Hepatocyte (in vitro differentiated cells): ENCODE measurements at regions not wholly inside any gene's neighbourhood (a gene's known extent, or its start where the extent isn't known, plus 50 kb on each side); places are given as distances from the start of the nearest gene placed in this dataset.
"Not testable (repeated sequence)": the region's sequence is repeated elsewhere in the genome, so short reads cannot be mapped to it uniquely, and the experiment has no call there.

ENCODE experiments used
- DNase-seq: peaks from one replicate; pipeline ENCODE4 v3.0.0-alpha.2; 2016; ENCODE audit warnings: low spot score
- H2AFZ ChIP-seq: fragments of 200-600 bp; sonication (generic); 2 replicates; pipeline ENCODE4 v1.6.0; 2016; ENCODE audit warnings: antibody characterized with exemption, mild to moderate bottlenecking
- H3K27ac ChIP-seq: fragments of 200-600 bp; sonication (generic); 2 replicates; pipeline ENCODE4 v1.5.1; 2016; ENCODE audit warnings: mild to moderate bottlenecking
- H3K27me3 ChIP-seq: fragments of 200-600 bp; sonication (generic); 2 replicates; pipeline ENCODE4 v1.6.1; 2016
- H3K36me3 ChIP-seq: fragments of 200-600 bp; sonication (generic); replicated peaks from 2 replicates; pipeline ENCODE4 v1.5.1; 2016; ENCODE audit warnings: low read depth; ENCODE audit not compliant: insufficient read depth
- H3K4me1 ChIP-seq: fragments of 200-600 bp; sonication (generic); 2 replicates; pipeline ENCODE4 v1.5.1; 2016; ENCODE audit warnings: mild to moderate bottlenecking, moderate library complexity; ENCODE audit not compliant: insufficient read depth
- H3K4me2 ChIP-seq: fragments of 200-600 bp; sonication (generic); 2 replicates; pipeline ENCODE4 v1.6.0; 2016
- H3K4me3 ChIP-seq: fragments of 200-600 bp; sonication (generic); 2 replicates; pipeline ENCODE4 v1.5.1; 2016; ENCODE audit warnings: mild to moderate bottlenecking
- H3K79me2 ChIP-seq: fragments of 200-600 bp; sonication (generic); 2 replicates; pipeline ENCODE4 v1.6.0; 2017; ENCODE audit warnings: mild to moderate bottlenecking
- H3K9me2 ChIP-seq: fragments of 200-600 bp; sonication (generic); replicated peaks from 2 replicates; pipeline ENCODE4 v1.6.0; 2017; ENCODE audit warnings: mild to moderate bottlenecking; ENCODE audit not compliant: insufficient read depth
- H3K9me3 ChIP-seq: fragments of 200-600 bp; sonication (generic); 2 replicates; pipeline ENCODE4 v1.5.1; 2016; ENCODE audit warnings: low read depth, mild to moderate bottlenecking
- H4K20me1 ChIP-seq: fragments of 200-600 bp; sonication (generic); 2 replicates; pipeline ENCODE4 v1.6.0; 2016; ENCODE audit warnings: mild to moderate bottlenecking; ENCODE audit not compliant: insufficient read depth, poor library complexity, severe bottlenecking
- EZH2 ChIP-seq: fragments of 200-600 bp; sonication (generic); IDR thresholded peaks from 2 replicates; pipeline ENCODE4 v1.6.1; 2016; ENCODE audit warnings: antibody characterized with exemption, mild to moderate bottlenecking, borderline replicate concordance
- EZH2phosphoT487 ChIP-seq: fragments of 200-600 bp; sonication (generic); IDR thresholded peaks from one replicate; pipeline ENCODE4 v1.6.1; 2018; ENCODE audit warnings: antibody characterized with exemption, mild to moderate bottlenecking, low read depth, moderate library complexity; ENCODE audit not compliant: unreplicated experiment, severe bottlenecking
- WGBS: methylation state at CpG from one replicate; pipeline ENCODE4 v1.1.6; 2016; ENCODE audit warnings: low lambda C conversion rate; ENCODE audit errors: missing lambda C conversion rate; 5-methylcytosine and 5-hydroxymethylcytosine counted together
- TF ChIP-seq, protein P1 (sequence below): fragments of 200-600 bp; sonication (generic); IDR thresholded peaks from 2 replicates; pipeline ENCODE4 v1.5.1; 2016; ENCODE audit warnings: antibody characterized with exemption, mild to moderate bottlenecking; ENCODE audit not compliant: poor library complexity

DNA sequence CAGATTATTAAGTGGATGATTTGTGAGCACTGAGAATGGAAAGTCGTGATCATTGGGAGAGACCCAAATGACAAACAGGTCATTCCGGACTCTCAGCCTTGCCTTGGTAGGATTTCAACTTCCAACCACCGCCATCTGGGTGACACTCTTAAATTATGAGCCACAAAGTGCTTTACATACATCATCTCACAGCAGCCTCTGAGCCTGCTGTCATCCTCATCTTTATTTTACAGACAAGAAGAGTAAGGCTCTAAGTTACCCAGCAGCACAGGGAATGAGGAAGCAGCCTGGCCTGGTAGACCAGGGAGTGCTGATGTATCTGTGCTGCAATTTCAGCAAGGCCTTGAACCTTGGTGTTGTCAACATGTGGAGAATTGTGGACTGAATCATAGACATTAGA is 105.8 kb upstream of the TRIM2 start:
- H3K9me3 ChIP-seq: no peaks in the 10 kb centered on the region
- DNase-seq: no peak
- no peaks in the 10 kb centered on the region for H3K79me2 ChIP-seq
- no peaks in the 10 kb centered on the region for H3K4me1 ChIP-seq
- H3K36me3 ChIP-seq: no peaks in the 10 kb centered on the region
- H3K27ac ChIP-seq: no peak overlapping the region
- no peak overlapping the region for H3K4me2 ChIP-seq
- 55% methylated on average over 3 of the region's 3 CpGs for WGBS
- TF ChIP-seq, protein P1, sequence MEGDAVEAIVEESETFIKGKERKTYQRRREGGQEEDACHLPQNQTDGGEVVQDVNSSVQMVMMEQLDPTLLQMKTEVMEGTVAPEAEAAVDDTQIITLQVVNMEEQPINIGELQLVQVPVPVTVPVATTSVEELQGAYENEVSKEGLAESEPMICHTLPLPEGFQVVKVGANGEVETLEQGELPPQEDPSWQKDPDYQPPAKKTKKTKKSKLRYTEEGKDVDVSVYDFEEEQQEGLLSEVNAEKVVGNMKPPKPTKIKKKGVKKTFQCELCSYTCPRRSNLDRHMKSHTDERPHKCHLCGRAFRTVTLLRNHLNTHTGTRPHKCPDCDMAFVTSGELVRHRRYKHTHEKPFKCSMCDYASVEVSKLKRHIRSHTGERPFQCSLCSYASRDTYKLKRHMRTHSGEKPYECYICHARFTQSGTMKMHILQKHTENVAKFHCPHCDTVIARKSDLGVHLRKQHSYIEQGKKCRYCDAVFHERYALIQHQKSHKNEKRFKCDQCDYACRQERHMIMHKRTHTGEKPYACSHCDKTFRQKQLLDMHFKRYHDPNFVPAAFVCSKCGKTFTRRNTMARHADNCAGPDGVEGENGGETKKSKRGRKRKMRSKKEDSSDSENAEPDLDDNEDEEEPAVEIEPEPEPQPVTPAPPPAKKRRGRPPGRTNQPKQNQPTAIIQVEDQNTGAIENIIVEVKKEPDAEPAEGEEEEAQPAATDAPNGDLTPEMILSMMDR: no peak
- TF ChIP-seq EZH2phosphoT487 (no peak), EZH2 (no peak)
- H2AFZ ChIP-seq: no peak overlapping the region
- H3K9me2 ChIP-seq: no peaks in the 10 kb centered on the region
- H3K27me3 ChIP-seq: no peaks in the 10 kb centered on the region
- no peak overlapping the region for H3K4me3 ChIP-seq
- no peaks in the 10 kb centered on the region for H4K20me1 ChIP-seq

DNA sequence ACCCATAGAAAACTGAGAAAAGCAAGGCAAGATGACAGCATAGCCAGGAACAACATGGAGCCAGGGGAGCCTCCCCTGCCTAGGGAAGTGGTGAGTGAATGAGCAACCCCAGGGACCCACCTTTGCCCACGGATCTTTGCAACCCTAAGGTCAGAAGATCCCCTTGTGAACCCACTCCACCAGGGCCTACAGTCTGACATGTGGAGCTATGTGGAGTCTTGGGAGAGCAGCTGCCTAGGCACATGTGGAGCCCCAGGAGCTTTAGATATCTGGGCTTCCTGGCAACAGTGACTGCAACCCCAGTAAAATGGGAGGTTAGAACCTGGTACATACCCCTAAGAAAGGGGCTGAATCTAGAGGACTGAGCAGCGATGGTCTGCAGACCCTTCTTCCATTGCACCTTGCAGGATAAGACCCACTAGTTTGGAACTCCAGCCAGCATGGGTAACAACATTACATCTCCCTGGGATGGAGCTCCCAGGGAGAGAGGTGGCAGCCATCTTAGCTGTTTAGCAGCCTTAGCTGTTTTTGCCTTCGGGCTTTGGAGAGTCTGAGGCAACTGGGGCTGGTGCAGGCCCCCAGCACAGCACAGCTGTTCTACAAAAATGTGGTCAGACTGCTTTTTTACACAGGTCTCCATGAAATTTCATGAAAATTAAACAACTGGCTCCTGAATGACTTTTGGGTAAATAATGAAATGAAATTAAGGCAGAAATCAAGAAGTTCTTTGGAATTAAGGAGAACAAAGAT is 104.7 kb upstream of the TRIM2 start:
- no peak overlapping the region for H2AFZ ChIP-seq
- 88% methylated on average over 3 of the region's 3 CpGs for WGBS

DNA sequence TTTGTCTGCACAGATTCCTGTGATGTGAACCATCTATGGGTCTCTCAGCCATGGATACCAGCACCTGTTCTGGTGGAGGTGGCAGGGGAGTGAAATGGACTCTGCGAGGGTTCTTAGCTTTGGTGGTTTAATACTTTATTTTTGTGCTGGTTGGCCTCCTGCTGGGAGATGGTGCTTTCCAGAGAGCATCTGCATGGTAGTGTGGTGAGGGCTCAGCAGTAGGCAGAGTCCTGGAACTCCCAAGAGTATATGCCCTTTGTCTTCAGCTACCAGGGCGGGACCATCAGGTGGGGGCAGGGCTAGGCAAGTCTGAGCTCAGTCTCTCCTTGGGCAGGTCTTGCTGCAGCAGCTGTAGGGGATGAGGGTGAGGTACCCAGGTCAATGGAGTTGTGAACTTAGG is 97.5 kb upstream of the TRIM2 start:
- not testable (repeated sequence) for H3K4me1 ChIP-seq, H3K9me3 ChIP-seq, H3K27ac ChIP-seq, H3K4me3 ChIP-seq, H2AFZ ChIP-seq, DNase-seq, H3K79me2 ChIP-seq, H3K36me3 ChIP-seq, H3K4me2 ChIP-seq, H3K27me3 ChIP-seq, H3K9me2 ChIP-seq, H4K20me1 ChIP-seq
- WGBS: 82% methylated on average over 2 of the region's 2 CpGs

More for the DNA sequence above, 104.7 kb upstream of the TRIM2 start:
- H3K4me3 ChIP-seq: no peak overlapping the region
- no peaks in the 10 kb centered on the region for H3K36me3 ChIP-seq
- no peak overlapping the region for H3K27ac ChIP-seq
- H4K20me1 ChIP-seq: no peaks in the 10 kb centered on the region
- no peak for DNase-seq
- H3K79me2 ChIP-seq: no peaks in the 10 kb centered on the region
- no peak for TF ChIP-seq EZH2
- no peak for TF ChIP-seq EZH2phosphoT487
- TF ChIP-seq, protein P1: no peak
- H3K4me1 ChIP-seq: no peaks in the 10 kb centered on the region
- no peaks in the 10 kb centered on the region for H3K9me3 ChIP-seq
- H3K27me3 ChIP-seq: no peaks in the 10 kb centered on the region
- no peak overlapping the region for H3K4me2 ChIP-seq
- no peaks in the 10 kb centered on the region for H3K9me2 ChIP-seq

DNA sequence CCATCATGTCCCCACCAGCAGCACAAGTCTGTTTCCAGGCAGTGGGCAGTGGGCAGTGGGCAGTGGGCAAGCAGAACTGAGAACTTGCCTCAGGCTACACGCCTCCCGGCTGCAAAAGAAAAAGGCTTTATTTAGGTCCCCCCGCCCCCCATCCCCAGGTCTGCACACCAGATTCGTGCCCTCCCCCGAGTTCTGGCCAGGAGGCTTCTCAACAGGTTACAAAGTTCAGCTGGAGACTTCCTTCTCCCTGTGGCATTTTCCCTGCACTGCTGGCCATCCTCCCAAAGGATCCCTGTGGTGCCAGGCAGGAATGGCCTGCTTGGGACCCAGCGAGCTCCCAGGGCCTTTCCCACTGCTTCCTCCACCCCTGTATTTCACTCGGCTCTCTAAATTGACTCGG is 97.0 kb upstream of the TRIM2 start:
- Histone ChIP-seq H3K4me1 (no peaks in the 10 kb centered on the region), H3K27ac (no peak overlapping the region), H3K36me3 (no peaks in the 10 kb centered on the region), H3K27me3 (no peaks in the 10 kb centered on the region), H3K9me3 (no peaks in the 10 kb centered on the region), H2AFZ (no peak overlapping the region), H3K9me2 (no peaks in the 10 kb centered on the region), H3K79me2 (no peaks in the 10 kb centered on the region), H4K20me1 (no peaks in the 10 kb centered on the region), H3K4me2 (no peak overlapping the region), H3K4me3 (no peak overlapping the region)
- 91% methylated on average over 3 of the region's 8 CpGs for WGBS
- no peak for DNase-seq
- TF ChIP-seq, protein P1: no peak
- TF ChIP-seq EZH2phosphoT487: no peak
- no peak for TF ChIP-seq EZH2
